HCT116 (cell line): ENCODE measurements at regions not wholly inside any gene's neighbourhood (a gene's known extent, or its start where the extent isn't known, plus 50 kb on each side); places are given as distances from the start of the nearest gene placed in this dataset.

ENCODE experiments used
- ATAC-seq: fragments of 200-7000 bp; cut with Tn5 transposase; 2 replicates; pipeline ENCODE4 v1.9.1; 2020; ENCODE audit warnings: mild to moderate bottlenecking, moderate library complexity
- BruUV-seq: library from RNA; stranded (reverse); fragments of 400-500 nt; replicated peaks from 2 replicates; lab custom pipeline; 2021; lab: Mats Ljungman, UMichigan
- CTCF ChIA-PET: fragments of 300-600 bp; sonication (Branson Sonifier 250); formaldehyde crosslinking; loops from one replicate; lab custom pipeline; 2021; ENCODE audit warnings: antibody characterized with exemption; lab: Charles Lee
- POLR2A ChIA-PET: fragments of 300-600, 350-600 bp; sonication (Branson Sonifier 250); formaldehyde crosslinking; loops from one replicate; lab custom pipeline; 2021; ENCODE audit warnings: antibody characterized with exemption; lab: Charles Lee
- RAD21 ChIA-PET, 2 experiments: fragments of 300-600 bp; sonication (Branson Sonifier 250); formaldehyde crosslinking; loops; one replicate each; lab custom pipeline; 2023; ENCODE audit warnings: low total read pairs in 2 of 2; ENCODE audit not compliant: uncharacterized antibody in 2 of 2, unreplicated experiment in 2 of 2, low non-redundant PET in 1 of 2; lab: Charles Lee
- DNase-seq: peaks from one replicate; pipeline ENCODE4 v3.0.0-alpha.2; 2010; ENCODE audit warnings: low read depth, low spot score
- H2AFZ ChIP-seq: fragments of 200-600 bp; shearing (Covaris generic), sonication (generic); 2 replicates; pipeline ENCODE4 v1.6.1; 2017; ENCODE audit warnings: low read depth, mixed run types, mixed read lengths, antibody characterized with exemption, low read length; ENCODE audit not compliant: poor library complexity, severe bottlenecking
- H3K27ac ChIP-seq: 2 replicates; pipeline ENCODE4 v1.5.1; 2012; ENCODE audit warnings: low read depth, low read length
- H3K27me3 ChIP-seq: fragments of 200-600 bp; sonication (generic); 2 replicates; pipeline ENCODE4 v1.6.1; 2016; ENCODE audit warnings: mixed run types, low read length, mixed read lengths; ENCODE audit not compliant: insufficient read depth
- H3K36me3 ChIP-seq, 2 experiments: fragments of 200-500 bp in 1 of 2; fragments of 200-600 bp in 1 of 2; sonication (Bioruptor generic) in 1 of 2; sonication (generic) in 1 of 2; 2 replicates each; pipeline versions ENCODE4 v1.5.1 to v1.6.1; 2014 to 2016; ENCODE audit warnings: low read length in 2 of 2, inconsistent platforms in 1 of 2, mixed read lengths in 1 of 2, mixed run types in 1 of 2; ENCODE audit not compliant: insufficient read depth in 2 of 2, control insufficient read depth in 1 of 2
- H3K4me1 ChIP-seq, 2 experiments: fragments of 200-600 bp in 1 of 2; sonication (generic) in 1 of 2; 2 replicates each; pipeline versions ENCODE4 v1.5.1 to v1.6.1; 2012 to 2017; ENCODE audit warnings: low read length in 2 of 2, inconsistent platforms in 1 of 2, mild to moderate bottlenecking in 1 of 2, mixed read lengths in 1 of 2, mixed run types in 1 of 2, moderate library complexity in 1 of 2; ENCODE audit not compliant: insufficient read depth in 2 of 2, control insufficient read depth in 1 of 2
- H3K4me2 ChIP-seq: fragments of 200-600 bp; sonication (generic); 2 replicates; pipeline ENCODE4 v1.6.1; 2017; ENCODE audit warnings: mixed run types, low read length, mixed read lengths
- H3K4me3 ChIP-seq, 2 experiments: fragments of 200-600 bp in 1 of 2; sonication (generic) in 1 of 2; replicated peaks in 1 of 2; 2 replicates each; pipeline ENCODE4 v1.5.1; 2011 to 2016; ENCODE audit warnings: low read length in 2 of 2, control low read depth in 1 of 2, low read depth in 1 of 2, mild to moderate bottlenecking in 1 of 2, mixed read lengths in 1 of 2, mixed run types in 1 of 2
- H3K79me2 ChIP-seq: fragments of 200-600 bp; sonication (generic); 2 replicates; pipeline ENCODE4 v1.6.1; 2017; ENCODE audit warnings: mild to moderate bottlenecking, mixed run types, low read length, moderate library complexity, mixed read lengths; ENCODE audit not compliant: insufficient read depth
- H3K9ac ChIP-seq: fragments of 200-600 bp; sonication (generic); 2 replicates; pipeline ENCODE4 v1.6.1; 2016; ENCODE audit warnings: low read length, mixed read lengths
- H3K9me2 ChIP-seq: fragments of 200-600 bp; sonication (generic), shearing (Covaris generic); 2 replicates; pipeline ENCODE4 v1.6.1; 2017; ENCODE audit warnings: mixed run types, mild to moderate bottlenecking, moderate library complexity; ENCODE audit not compliant: insufficient read depth
- H3K9me3 ChIP-seq, 2 experiments: fragments of 200-500 bp in 1 of 2; fragments of 200-600 bp in 1 of 2; sonication (Bioruptor generic) in 1 of 2; sonication (generic) in 1 of 2; 2 replicates each; pipeline ENCODE4 v1.6.1; 2014 to 2017; ENCODE audit warnings: low read length in 2 of 2, mixed read lengths in 2 of 2, inconsistent platforms in 1 of 2, low read depth in 1 of 2, mild to moderate bottlenecking in 1 of 2, mixed run types in 1 of 2, moderate library complexity in 1 of 2; ENCODE audit not compliant: control insufficient read depth in 1 of 2, insufficient read depth in 1 of 2
- H4K20me1 ChIP-seq: fragments of 200-600 bp; sonication (generic), shearing (Covaris generic); 2 replicates; pipeline ENCODE4 v1.6.1; 2017; ENCODE audit warnings: mixed run types, mild to moderate bottlenecking, moderate library complexity; ENCODE audit not compliant: insufficient read depth
- CEBPB ChIP-seq: IDR thresholded peaks from 2 replicates; pipeline ENCODE4 v1.6.1; 2012; ENCODE audit warnings: low read depth
- FOSL1 ChIP-seq: IDR thresholded peaks from 2 replicates; pipeline ENCODE4 v1.6.1; 2012; ENCODE audit warnings: low read depth
- POLR2A ChIP-seq: IDR thresholded peaks from 2 replicates; pipeline ENCODE4 v1.7.0; 2011; ENCODE audit warnings: borderline replicate concordance; ENCODE audit not compliant: insufficient read depth, insufficient read length; ENCODE audit errors: extremely low read depth
- POLR2AphosphoS5 ChIP-seq: IDR thresholded peaks from 2 replicates; pipeline ENCODE4 v1.6.1; 2011; ENCODE audit warnings: mild to moderate bottlenecking, low read depth, low read length, moderate library complexity
- RAD21 ChIP-seq: IDR thresholded peaks from 2 replicates; pipeline ENCODE4 v1.6.1; 2012; ENCODE audit warnings: low read depth, mild to moderate bottlenecking
- SP1 ChIP-seq: IDR thresholded peaks from 2 replicates; pipeline ENCODE4 v1.6.1; 2012; ENCODE audit warnings: low read depth
- TCF7L2 ChIP-seq: IDR thresholded peaks from 2 replicates; pipeline ENCODE4 v1.7.0; 2011; ENCODE audit warnings: borderline replicate concordance, inconsistent platforms; ENCODE audit not compliant: insufficient read depth, insufficient read length; ENCODE audit errors: extremely low read depth
- ZFX ChIP-seq: fragments of 450-650 bp; IDR thresholded peaks from 2 replicates; pipeline ENCODE4 v1.6.1; 2017
- ZNF274 ChIP-seq: fragments of 200-500 bp; sonication (Bioruptor generic); IDR thresholded peaks from 2 replicates; pipeline ENCODE4 v1.6.1; 2014; ENCODE audit warnings: mild to moderate bottlenecking, low read depth, low read length, inconsistent platforms
- intact Hi-C: fragments of 100-400 bp; cut with micrococcal nuclease; formaldehyde crosslinking; loops from 2 replicates; pipeline ENCODE4 v1.10.0; 2022
- TF ChIP-seq, protein P1 (sequence below), 3 experiments: fragments of 200-600 bp in 1 of 3; sonication (generic) in 1 of 3; IDR thresholded peaks in 2 of 3; conservative IDR thresholded peaks in 1 of 3; 2 replicates each; pipeline ENCODE4 v1.5.1; 2012 to 2017; ENCODE audit warnings: low read depth in 2 of 3, low read length in 2 of 3, antibody characterized with exemption in 1 of 3, borderline replicate concordance in 1 of 3, control low read depth in 1 of 3, mild to moderate bottlenecking in 1 of 3, mixed read lengths in 1 of 3, mixed run types in 1 of 3, moderate library complexity in 1 of 3; ENCODE audit not compliant: insufficient read depth in 1 of 3
- TF ChIP-seq, protein P2 (sequence below): IDR thresholded peaks from 2 replicates; pipeline ENCODE4 v1.6.1; 2012

DNA sequence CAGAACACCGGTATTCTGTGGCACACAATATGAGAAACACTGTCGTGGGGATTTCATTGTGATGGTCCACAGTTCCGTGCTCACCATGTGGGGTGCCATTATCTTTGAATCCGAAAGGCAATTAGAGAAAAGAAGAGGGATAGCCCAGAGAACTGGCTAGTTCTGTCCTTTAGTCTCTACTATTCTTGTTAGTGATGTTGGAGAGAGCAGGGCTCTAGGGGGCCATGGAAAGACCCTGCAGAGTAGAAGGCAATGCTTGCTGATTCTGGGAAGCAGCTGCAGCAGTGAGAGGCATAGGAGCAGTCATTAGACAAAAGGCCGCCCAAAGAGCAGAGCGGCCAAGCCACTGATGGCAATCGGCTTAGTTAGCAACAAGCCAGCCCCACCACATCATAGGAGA is 146.3 kb downstream of the TSEN15 start:
- ATAC-seq (no peak), DNase-seq (no peak)
- no peak for TF ChIP-seq TCF7L2
- TF ChIP-seq ZFX: no peak
- no peak for TF ChIP-seq POLR2A
- TF ChIP-seq SP1: no peak
- Histone ChIP-seq H3K27me3 (no peaks in the 10 kb centered on the region), H3K4me1 (peaks cover 0 to 3% of the 10 kb centered on the region in 2 experiments; a peak in 1 of 4 replicates), H3K36me3 (no peaks in the 10 kb centered on the region), H3K4me3 (no peak overlapping the region), H4K20me1 (no peaks in the 10 kb centered on the region), H3K27ac (no peak overlapping the region), H3K4me2 (no peak overlapping the region), H3K9me2 (no peaks in the 10 kb centered on the region), H3K79me2 (no peaks in the 10 kb centered on the region), H2AFZ (no peak overlapping the region), H3K9ac (no peak overlapping the region), H3K9me3 (no peaks in the 10 kb centered on the region)
- CTCF ChIA-PET: no interaction called here
- POLR2A ChIA-PET: no interaction called here
- RAD21 ChIA-PET: no interaction called here
- intact Hi-C loops: no loop called here
- BruUV-seq: no TSS peak

DNA sequence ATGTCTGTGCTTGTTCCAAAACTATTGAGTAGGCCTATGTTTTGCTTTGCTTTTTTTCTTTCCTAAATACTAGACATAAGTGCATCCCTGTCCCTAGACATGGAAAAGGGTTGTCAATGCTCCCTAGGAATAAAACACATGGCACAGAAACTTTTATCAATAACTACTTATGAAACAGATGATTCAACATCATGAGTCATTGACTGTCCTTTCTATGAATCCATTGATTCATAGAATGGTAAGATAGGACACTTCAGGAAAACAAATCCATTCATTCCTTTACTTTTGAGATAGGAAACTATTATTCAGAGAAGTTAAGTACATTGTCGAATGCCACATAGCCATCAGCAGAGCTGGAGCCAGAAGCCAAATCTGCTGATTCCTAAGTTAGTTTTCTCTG is 147.5 kb downstream of the TSEN15 start:
- Histone ChIP-seq H3K4me3 (no peak overlapping the region), H3K36me3 (no peaks in the 10 kb centered on the region), H3K9ac (no peak overlapping the region), H3K79me2 (no peaks in the 10 kb centered on the region), H3K27me3 (no peaks in the 10 kb centered on the region), H4K20me1 (no peaks in the 10 kb centered on the region), H3K4me2 (no peak overlapping the region), H3K4me1 (peaks cover 0 to 3% of the 10 kb centered on the region in 2 experiments; a peak in 1 of 4 replicates), H3K9me2 (no peaks in the 10 kb centered on the region), H2AFZ (no peak overlapping the region), H3K9me3 (no peaks in the 10 kb centered on the region), H3K27ac (no peak overlapping the region)
- TF ChIP-seq, protein P1, sequence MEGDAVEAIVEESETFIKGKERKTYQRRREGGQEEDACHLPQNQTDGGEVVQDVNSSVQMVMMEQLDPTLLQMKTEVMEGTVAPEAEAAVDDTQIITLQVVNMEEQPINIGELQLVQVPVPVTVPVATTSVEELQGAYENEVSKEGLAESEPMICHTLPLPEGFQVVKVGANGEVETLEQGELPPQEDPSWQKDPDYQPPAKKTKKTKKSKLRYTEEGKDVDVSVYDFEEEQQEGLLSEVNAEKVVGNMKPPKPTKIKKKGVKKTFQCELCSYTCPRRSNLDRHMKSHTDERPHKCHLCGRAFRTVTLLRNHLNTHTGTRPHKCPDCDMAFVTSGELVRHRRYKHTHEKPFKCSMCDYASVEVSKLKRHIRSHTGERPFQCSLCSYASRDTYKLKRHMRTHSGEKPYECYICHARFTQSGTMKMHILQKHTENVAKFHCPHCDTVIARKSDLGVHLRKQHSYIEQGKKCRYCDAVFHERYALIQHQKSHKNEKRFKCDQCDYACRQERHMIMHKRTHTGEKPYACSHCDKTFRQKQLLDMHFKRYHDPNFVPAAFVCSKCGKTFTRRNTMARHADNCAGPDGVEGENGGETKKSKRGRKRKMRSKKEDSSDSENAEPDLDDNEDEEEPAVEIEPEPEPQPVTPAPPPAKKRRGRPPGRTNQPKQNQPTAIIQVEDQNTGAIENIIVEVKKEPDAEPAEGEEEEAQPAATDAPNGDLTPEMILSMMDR (IDR thresholded peaks at IDR 0.05 in 2 of 3, conservative IDR thresholded peaks at IDR 0.05 in 1 of 3; ENCODE audit: borderline replicate concordance in 1 of 3, insufficient read depth in 1 of 3, low read depth in 2 of 3, low read length in 2 of 3): no peak
- TF ChIP-seq ZFX (no peak), TCF7L2 (no peak), RAD21 (no peak), POLR2AphosphoS5 (no peak), SP1 (no peak), ZNF274 (no peak), FOSL1 (peak; percentile 45), CEBPB (no peak)
- TF ChIP-seq, protein P2, sequence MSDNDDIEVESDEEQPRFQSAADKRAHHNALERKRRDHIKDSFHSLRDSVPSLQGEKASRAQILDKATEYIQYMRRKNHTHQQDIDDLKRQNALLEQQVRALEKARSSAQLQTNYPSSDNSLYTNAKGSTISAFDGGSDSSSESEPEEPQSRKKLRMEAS: peak; percentile 22; the same call in 1 of the 2 replicates
- ChIA-PET CTCF (no interaction called here), POLR2A (no interaction called here), RAD21 (no interaction called here)
- intact Hi-C loops: no loop called here
- BruUV-seq: no TSS peak
- no peak for ATAC-seq
- no peak for DNase-seq
